ENCODE measurements at regions not wholly inside any gene's neighbourhood (a gene's known extent, or its start where the extent isn't known, plus 50 kb on each side); places are given as distances from the start of the nearest gene placed in this dataset.

- TF ChIP-seq ZNF784 (CRISPR knock-in tag; IDR thresholded peaks at IDR 0.05; ENCODE audit: borderline replicate concordance) (no peak), HMGXB3 (CRISPR knock-in tag; IDR thresholded peaks at IDR 0.05; ENCODE audit: borderline replicate concordance) (no peak), NR2F6 (IDR thresholded peaks at IDR 0.05) (no peak), NR2F6 (CRISPR knock-in tag; IDR thresholded peaks at IDR 0.05) (no peak), XRCC5 (optimal IDR thresholded peaks at IDR 0.05; ENCODE audit: low read length) (no peak), STAG1 (CRISPR knock-in tag; IDR thresholded peaks at IDR 0.05) (no peak)
Observed at GRCh38 chr4:60840020-60840419, 360.1 kb upstream of the ADGRL3 start (continued).

- CTCF ChIA-PET (ENCODE audit: low intra/inter-chr PET ratio, low total read pairs) = no interaction called here
- Histone ChIP-seq H3K79me2 (ENCODE audit: insufficient read depth, low read length) (no peaks in the 10 kb centered on the region), H3K4me2 (ENCODE audit: low read depth, low read length) (no peak overlapping the region), H3K27ac (ENCODE audit: extremely low read length, insufficient read depth, low read length) (no peak overlapping the region), H3K9ac (ENCODE audit: insufficient read depth, low read depth, low read length) (no peak overlapping the region), H2AFZ (ENCODE audit: low read length) (no peak overlapping the region), H3K4me1 (ENCODE audit: insufficient read depth, low read length) (no peaks in the 10 kb centered on the region), H3K27me3 (ENCODE audit: control insufficient read depth in 1 of 2, insufficient read depth in 2 of 2, low read length in 2 of 2) (no peaks in the 10 kb centered on the region), H4K20me1 (ENCODE audit: insufficient read depth, low read length) (no peaks in the 10 kb centered on the region), H3K4me3 (replicated peaks in 1 of 3; ENCODE audit: insufficient read depth in 1 of 3, low read depth in 2 of 3, low read length in 3 of 3) (no peak overlapping the region), H3K36me3 (replicated peaks in 1 of 2; ENCODE audit: control insufficient read depth in 1 of 2, insufficient read depth in 2 of 2, low read length in 2 of 2) (no peaks in the 10 kb centered on the region), H3K9me3 (ENCODE audit: low read length) (no peaks in the 10 kb centered on the region)
- 56% methylated on average over 4 of the region's 4 CpGs for WGBS (ENCODE audit: low lambda C conversion rate)
- intact Hi-C loops (cut with micrococcal nuclease; ENCODE audit: unreplicated experiment) = no loop called here
- POLR2A ChIA-PET = no interaction called here
- in situ Hi-C loops (cut with HindIII; ENCODE audit: extremely low pct_ligation_motif_present, low pct_unique_long_range_greater_than_20kb) = no loop called here
- ATAC-seq (no peak), FAIRE-seq (no peak), DNase-seq (ENCODE audit: low spot score) (no peak)
- no TSS peak for BruUV-seq (replicated peaks)
- TF ChIP-seq CHD2 (IDR thresholded peaks at IDR 0.05; ENCODE audit: low read depth, low read length) (no peak), MAFF (IDR thresholded peaks at IDR 0.05; ENCODE audit: low read depth, low read length) (peak; percentile 48; the same call in 1 of the 2 replicates), HDAC2 (CRISPR knock-in tag; IDR thresholded peaks at IDR 0.05) (no peak), MATR3 (CRISPR knock-in tag; IDR thresholded peaks at IDR 0.05) (no peak), TCF7L2 (IDR thresholded peaks at IDR 0.05; ENCODE audit: low read depth, low read length) (no peak), MXI1 (IDR thresholded peaks at IDR 0.05; ENCODE audit: borderline replicate concordance, low read depth, low read length) (no peak), ZBTB46 (CRISPR knock-in tag; IDR thresholded peaks at IDR 0.05; ENCODE audit: borderline replicate concordance) (no peak), MAFK (conservative IDR thresholded peaks at IDR 0.05 in 1 of 2, IDR thresholded peaks at IDR 0.05 in 1 of 2; ENCODE audit: low read length in 2 of 2) (peak in 1 of 2 experiments; percentile 74; a peak in 3 of 4 replicates), FOXC1 (CRISPR knock-in tag; IDR thresholded peaks at IDR 0.05; ENCODE audit: borderline replicate concordance) (no peak), ZNF879 (CRISPR knock-in tag; IDR thresholded peaks at IDR 0.05) (no peak)
Observed at GRCh38 chr4:60846678-60847077, 353.4 kb upstream of the ADGRL3 start.
